Stimulated activated naive CD4-positive, alpha-beta T cell treated with Interleukin-2 at 50 U/mL for 16 hours (primary cell): ENCODE measurements at regions not wholly inside any gene's neighbourhood (a gene's known extent, or its start where the extent isn't known, plus 50 kb on each side); places are given as distances from the start of the nearest gene placed in this dataset.
"Not testable (repeated sequence)": the region's sequence is repeated elsewhere in the genome, so short reads cannot be mapped to it uniquely, and the experiment has no call there.

ENCODE experiments used
- DNase-seq: peaks from one replicate; lab custom pipeline; 2025; lab: John Stamatoyannopoulos, UW

DNA sequence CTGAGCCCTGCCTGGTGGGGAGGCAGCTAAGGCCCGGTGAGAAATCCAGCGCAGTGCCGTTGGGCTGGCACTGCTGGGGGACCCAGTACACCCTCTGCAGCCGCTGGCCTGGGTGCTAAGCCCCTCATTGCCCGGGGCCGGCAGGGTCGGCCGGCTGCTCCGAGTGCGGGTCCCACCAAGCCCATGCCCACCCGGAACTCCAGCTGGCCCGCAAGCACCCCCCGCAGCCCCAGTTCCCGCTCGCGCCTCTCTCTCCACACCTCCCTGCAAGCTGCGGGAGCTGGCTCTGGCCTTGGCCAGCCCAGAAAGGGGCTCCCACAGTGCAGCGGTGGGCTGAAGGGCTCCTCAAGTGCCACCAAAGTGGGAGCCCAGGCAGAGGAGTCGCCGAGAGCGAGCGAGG, 225.1 kb upstream of the ANKH start:
- DNase-seq, result not testable (repeated sequence)

DNA sequence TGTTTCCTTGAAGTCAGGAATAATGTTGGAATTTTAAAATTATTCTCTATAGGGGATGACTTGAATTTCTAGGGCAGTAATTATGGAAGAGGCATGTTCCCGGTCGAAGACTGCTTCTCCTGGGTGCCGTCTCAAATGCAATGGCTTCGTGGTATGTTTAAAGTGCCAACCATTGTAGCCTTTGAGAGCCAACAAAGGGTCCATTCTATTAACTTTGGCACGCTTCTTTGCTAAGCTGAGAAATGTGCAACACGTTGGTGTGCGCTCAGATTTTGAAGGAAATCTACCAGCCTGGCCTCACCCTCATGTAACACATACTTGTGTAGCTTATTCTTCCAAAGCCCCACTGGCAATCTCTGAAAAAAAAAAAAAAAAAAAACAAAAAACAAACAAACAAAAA, 221.2 kb upstream of the ANKH start:
- DNase-seq, result no peak

- no peak for DNase-seq
Measured at GRCh38 chr5:15085671-15086070, 214.1 kb upstream of the ANKH start.

DNA sequence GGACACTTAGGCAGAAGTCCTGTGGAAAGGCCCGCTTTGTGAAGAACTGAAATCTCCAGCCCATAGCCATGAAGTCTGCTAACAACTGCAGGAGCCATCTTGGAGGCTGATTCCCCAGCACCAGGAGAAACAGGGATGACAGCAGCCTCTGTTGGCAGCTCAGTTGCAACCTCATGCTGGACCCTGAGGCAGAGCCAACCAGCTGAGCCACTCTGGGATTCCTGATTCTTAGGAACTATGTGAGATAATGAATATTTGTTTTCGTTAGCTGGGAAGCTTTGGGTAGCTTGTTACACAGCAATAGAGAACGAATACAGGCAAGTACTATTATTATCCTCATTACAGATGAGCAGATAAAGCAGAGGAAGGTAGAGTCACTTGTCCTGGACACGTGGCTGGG, 210.5 kb upstream of the ANKH start:
- no peak for DNase-seq

DNA sequence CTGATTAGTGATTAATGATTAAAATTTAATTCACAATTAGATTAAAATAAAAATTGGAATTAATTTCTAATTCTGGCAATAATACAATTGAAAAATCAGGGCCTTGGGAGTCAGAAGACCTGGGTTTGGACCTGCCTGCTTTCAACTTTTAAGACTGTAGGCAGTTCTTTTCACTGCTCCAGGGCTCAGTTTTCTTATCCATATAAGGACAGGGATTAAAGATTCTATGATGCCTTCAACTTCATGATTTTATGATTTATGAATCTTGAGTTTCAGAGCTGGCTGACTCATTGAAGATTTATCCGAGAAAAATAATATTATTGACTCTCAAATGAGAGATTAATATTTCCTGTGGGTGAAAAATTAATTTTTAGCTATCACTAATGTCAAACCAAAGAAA, 208.6 kb upstream of the ANKH start:
- DNase-seq, result no peak

- no peak for DNase-seq
Measured at GRCh38 chr5:15079566-15079965, 208.0 kb upstream of the ANKH start.

- no peak for DNase-seq
Measured at GRCh38 chr5:15074651-15075050, 203.1 kb upstream of the ANKH start.

DNA sequence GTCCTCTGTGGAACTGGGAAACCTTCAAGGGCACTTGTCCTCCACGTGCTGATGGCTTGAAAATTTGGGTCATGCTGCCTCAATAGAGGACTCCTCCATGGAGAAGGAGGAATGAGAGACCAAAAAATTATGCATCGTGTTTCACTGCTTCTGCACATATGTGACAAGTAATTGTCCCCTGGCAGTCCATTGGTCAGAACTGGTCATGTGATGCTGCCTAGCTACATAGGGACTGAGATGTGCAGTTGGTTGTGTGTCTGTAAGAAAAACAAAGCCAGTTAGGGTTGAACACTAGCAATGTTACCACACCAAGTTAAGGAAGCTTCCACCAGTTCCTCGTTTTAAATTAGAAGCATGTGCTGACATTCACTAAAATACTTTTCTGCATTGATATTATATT, 201.9 kb upstream of the ANKH start:
- no peak for DNase-seq

DNA sequence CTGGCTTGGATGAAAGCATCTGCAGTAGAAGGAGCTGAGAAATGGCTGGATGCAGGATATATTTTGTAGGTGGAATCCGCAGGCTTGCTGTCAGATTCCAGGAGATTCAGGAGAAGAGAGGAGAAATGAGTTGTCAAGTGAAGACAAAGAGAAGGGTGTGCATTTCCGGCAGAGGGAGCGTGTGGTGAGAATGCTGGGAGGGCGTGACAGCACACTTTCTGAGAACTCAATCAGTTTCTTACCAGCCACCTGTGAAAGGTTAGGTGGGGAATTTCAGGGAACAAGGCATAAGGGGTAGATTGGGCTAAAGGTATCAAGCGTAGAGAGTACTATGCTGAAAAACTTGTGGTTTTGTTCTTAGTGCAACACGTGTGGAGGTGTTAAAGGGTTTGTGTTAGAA, 199.3 kb upstream of the ANKH start:
- no peak for DNase-seq

DNA sequence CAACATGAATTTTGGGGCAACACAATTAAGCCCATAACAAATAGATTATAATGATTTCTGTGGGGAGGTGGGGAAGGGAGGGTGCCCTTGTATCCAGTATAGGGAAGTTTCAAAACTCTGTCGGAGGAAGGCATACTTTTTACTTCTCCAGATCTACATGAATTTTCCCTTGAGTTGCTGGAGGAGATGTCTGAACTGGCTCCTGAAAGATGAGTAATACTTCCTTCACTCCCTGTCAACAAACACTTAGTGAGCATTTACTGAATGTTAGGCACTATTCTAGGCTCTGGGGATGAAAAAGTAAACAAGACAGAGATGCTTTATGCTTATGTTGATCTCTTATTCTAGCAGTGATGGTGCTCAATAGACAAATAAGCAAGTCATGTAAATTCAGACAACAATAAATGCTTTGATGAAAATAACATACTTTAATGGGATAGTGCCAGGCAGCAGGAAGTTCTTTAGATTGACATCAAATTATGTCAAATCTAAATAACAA, 197.9 kb upstream of the ANKH start:
- no peak for DNase-seq

- DNase-seq, result no peak
Measured at GRCh38 chr5:15065091-15065490, 193.5 kb upstream of the ANKH start.

DNA sequence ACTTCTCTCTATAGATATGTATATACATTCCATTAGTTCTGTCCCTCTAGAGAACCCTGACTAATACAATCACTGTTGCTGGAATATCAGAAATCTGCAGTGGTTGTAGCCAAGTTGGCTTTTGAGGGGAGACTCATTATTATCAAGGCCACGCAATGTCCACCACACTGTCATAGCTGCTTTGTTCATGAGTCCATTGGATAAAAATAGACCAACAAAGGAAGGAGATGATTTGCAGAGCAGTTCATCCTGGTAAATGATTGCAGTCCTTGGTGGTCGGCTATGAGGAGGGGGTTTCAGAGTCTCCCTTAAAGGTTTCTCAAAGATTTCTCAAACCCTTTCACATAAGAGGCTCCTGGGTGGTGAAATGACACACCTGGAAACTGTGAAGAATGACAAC, 192.8 kb upstream of the ANKH start:
- no peak for DNase-seq

DNA sequence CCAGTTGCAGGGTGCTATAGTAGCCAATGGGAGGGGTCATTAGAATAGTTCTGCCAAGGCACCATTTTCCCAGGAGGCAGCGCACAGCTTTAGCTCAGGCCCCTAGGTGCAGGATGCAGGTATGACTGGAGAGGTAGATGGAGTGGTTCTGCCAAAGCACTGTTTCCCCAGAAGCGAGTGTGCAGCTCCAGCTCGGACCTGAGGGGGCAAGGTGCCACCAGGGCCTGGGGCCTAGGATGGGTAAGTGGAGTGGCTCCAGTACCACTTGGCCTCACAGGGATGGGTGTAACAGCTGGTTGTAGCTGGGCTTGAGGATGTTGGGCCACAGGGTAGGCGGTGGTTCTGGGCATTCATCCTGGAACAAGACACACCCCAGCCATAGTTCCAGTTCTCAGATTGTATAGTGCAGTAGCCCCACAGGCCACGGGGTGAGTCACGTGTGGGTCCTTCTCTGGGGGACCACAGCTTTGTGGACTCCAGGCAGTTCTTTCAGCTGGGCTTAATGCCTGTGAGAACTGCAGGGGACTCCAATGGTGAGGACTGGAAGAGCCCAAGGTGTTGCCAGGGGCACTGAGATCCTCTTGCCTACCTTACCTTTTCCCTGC, 185.5 kb upstream of the ANKH start:
- no peak for DNase-seq

DNA sequence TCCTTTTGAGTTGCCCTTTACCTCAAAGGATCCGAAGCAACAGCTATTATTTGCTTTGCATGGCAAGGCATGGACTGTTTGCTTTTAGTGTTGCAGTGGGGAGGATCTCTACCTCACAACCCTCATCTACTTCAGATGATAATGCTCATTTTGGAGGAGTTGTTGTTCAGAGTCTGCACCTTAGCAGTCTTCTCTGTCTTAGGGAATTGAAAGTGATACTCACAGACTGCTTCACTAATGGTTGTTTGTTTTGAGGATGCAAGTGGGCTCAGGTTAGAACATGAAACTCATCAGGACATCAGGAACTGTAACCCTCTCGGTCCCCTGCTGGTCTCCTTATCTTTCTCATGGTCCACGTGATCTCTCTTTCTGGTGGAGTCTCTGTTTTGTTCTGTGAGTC, 172.9 kb upstream of the ANKH start:
- DNase-seq, result no peak

- DNase-seq, result no peak
Measured at GRCh38 chr5:15037247-15037908, 165.8 kb upstream of the ANKH start.

DNA sequence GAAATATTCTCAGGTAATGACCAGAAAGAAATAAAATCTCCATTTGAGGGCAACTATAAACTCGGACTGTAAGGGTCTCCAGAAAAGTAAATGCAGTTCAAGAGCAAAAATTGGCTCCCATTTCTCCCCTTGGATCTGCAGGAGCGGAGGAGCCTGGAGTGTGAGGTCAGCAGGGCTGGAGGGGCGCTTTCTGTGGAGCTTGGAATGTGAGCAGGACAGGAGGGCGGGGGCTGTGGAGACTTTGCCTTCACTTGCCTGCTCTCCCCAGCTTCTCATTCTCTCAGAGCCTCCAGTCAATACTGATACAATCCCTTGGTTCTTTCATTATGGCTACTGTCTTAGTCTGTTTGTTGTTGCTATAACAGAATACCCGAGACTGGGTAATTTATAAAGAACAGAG, 162.8 kb upstream of the ANKH start:
- DNase-seq, result no peak

GRCh38 chr5:15031180-15031579, 159.6 kb upstream of the ANKH start:
- no peak for DNase-seq

GRCh38 chr5:15027764-15028163, 156.2 kb upstream of the ANKH start:
- no peak for DNase-seq

GRCh38 chr5:15026944-15027343, 155.4 kb upstream of the ANKH start:
- DNase-seq, result no peak

- DNase-seq, result no peak
Measured at GRCh38 chr5:15026011-15026893, 154.7 kb upstream of the ANKH start.

DNA sequence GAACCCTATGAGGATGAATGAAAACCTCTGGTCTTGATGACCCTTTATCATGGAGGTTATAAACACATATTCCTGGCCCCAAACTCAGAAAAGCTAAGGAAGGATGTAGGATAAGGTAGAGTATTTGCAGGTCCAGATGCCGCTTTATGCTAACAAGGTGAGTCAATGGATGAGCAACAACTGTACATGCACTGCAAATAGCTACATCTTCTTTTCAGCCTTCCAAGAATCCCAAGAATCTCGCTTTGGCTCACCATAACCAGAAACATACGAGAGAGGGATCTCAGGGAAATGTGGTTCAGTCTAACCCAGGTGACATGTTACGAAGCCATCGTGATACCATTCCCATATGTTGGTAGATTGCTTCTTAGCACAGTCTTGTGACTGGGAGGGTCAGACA, 152.3 kb upstream of the ANKH start:
- DNase-seq, result no peak

DNA sequence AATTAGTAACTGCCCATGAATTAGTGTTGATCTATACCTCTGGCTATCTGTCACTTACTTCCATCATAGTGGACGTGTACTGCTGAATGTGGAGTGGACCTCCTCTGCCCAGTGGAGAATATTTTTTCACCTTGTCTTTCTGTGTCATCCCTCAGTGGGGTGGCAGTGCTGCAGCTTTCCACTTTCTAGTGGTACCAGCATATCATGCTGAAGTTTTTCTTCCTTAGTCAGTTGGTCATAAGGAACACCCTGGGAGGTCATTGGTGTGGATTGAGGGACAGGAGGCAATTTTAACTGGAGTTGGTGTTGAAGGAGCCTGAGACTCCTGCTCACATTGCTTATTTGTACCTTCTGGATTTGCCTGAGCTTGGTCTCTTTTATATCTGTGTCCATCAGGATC, 151.7 kb upstream of the ANKH start:
- no peak for DNase-seq
